ENCODE measurements at regions not wholly inside any gene's neighbourhood (a gene's known extent, or its start where the extent isn't known, plus 50 kb on each side); places are given as distances from the start of the nearest gene placed in this dataset.

- no peak for DNase-seq
Measured at GRCh38 chrX:6693051-6693450, 158.1 kb upstream of the VCX3A start.

- no peak for DNase-seq
Measured at GRCh38 chrX:6685489-6685888, 150.6 kb upstream of the VCX3A start.

- no peak for DNase-seq
Measured at GRCh38 chrX:6683353-6683752, 148.4 kb upstream of the VCX3A start.

- DNase-seq: no peak
Measured at GRCh38 chrX:6681521-6682145, 146.7 kb upstream of the VCX3A start.

- DNase-seq: no peak
Measured at GRCh38 chrX:6679988-6680387, 145.1 kb upstream of the VCX3A start.

GRCh38 chrX:6679550-6679949, 144.6 kb upstream of the VCX3A start:
- no peak for DNase-seq

- DNase-seq: peak; percentile 59
Measured at GRCh38 chrX:6678313-6678712, 143.4 kb upstream of the VCX3A start.

GRCh38 chrX:6674734-6675133, 139.8 kb upstream of the VCX3A start:
- DNase-seq: no peak

- DNase-seq: peak; percentile 56
Measured at GRCh38 chrX:6667048-6667768, 132.3 kb upstream of the VCX3A start.

- no peak for DNase-seq
Measured at GRCh38 chrX:6666624-6667023, 131.7 kb upstream of the VCX3A start.

GRCh38 chrX:6661736-6662135, 126.8 kb upstream of the VCX3A start:
- no peak for DNase-seq

GRCh38 chrX:6660567-6661264, 125.8 kb upstream of the VCX3A start:
- no peak for DNase-seq

GRCh38 chrX:6645216-6645615, 110.3 kb upstream of the VCX3A start:
- no peak for DNase-seq

- DNase-seq: no peak
Measured at GRCh38 chrX:6644411-6644810, 109.5 kb upstream of the VCX3A start.

GRCh38 chrX:6640727-6641126, 105.8 kb upstream of the VCX3A start:
- no peak for DNase-seq

- DNase-seq: no peak
Measured at GRCh38 chrX:6614506-6614905, 79.6 kb upstream of the VCX3A start.

GRCh38 chrX:6599230-6599860, 64.4 kb upstream of the VCX3A start:
- no peak for DNase-seq
